Activated T-helper 1 cell treated with anti-CD3 and anti-CD28 coated beads, Interleukin-12 subunit alpha, Interleukin-12 subunit beta, Interleukin-2, Interleukin-4 antibody, amounts not matched to agents 30 ng/mL and 10 ng/mL and 1 ng/mL, durations not matched to agents 14 hours and 24 hours and 36 hours (primary cell): ENCODE measurements at regions not wholly inside any gene's neighbourhood (a gene's known extent, or its start where the extent isn't known, plus 50 kb on each side); places are given as distances from the start of the nearest gene placed in this dataset.

Source experiments
- DNase-seq: peaks from one replicate; pipeline ENCODE4 v3.0.0; 2021; ENCODE audit warnings: low spot score
- H3K27ac Mint-ChIP-seq: one replicate; pipeline ENCODE4 v1.8.0; 2021; ENCODE audit warnings: mild to moderate bottlenecking, mixed read lengths
- H3K27me3 Mint-ChIP-seq: one replicate; pipeline ENCODE4 v1.8.0; 2022; ENCODE audit warnings: mild to moderate bottlenecking, moderate library complexity, mixed read lengths; ENCODE audit not compliant: insufficient read depth
- H3K36me3 Mint-ChIP-seq: one replicate; pipeline ENCODE4 v1.8.0; 2021; ENCODE audit warnings: low read depth, mixed read lengths
- H3K4me1 Mint-ChIP-seq: one replicate; pipeline ENCODE4 v1.8.0; 2021; ENCODE audit warnings: low read depth, mixed read lengths
- H3K4me3 Mint-ChIP-seq: one replicate; pipeline ENCODE4 v1.8.0; 2021; ENCODE audit warnings: mild to moderate bottlenecking, moderate library complexity, mixed read lengths
- H3K9me3 Mint-ChIP-seq: one replicate; pipeline ENCODE4 v1.8.0; 2021; ENCODE audit warnings: mixed read lengths
- intact Hi-C: fragments of 100-400 bp; cut with micrococcal nuclease; formaldehyde crosslinking; loops from one replicate; pipeline ENCODE4 v1.15.1; 2024

- no peaks in the 10 kb centered on the region for H3K36me3 Mint-ChIP-seq
- H3K27ac Mint-ChIP-seq, result no peak overlapping the region
- intact Hi-C loops, result no loop called here
- no peaks in the 10 kb centered on the region for H3K4me1 Mint-ChIP-seq
- no peak for DNase-seq
- H3K4me3 Mint-ChIP-seq, result no peak overlapping the region
- H3K9me3 Mint-ChIP-seq, result no peaks in the 10 kb centered on the region
- no peaks in the 10 kb centered on the region for H3K27me3 Mint-ChIP-seq
These were observed 216.4 kb upstream of the PDGFD start for GRCh38 chr11:104380358-104380757.

GRCh38 chr11:104372111-104372510 lies 208.2 kb upstream of the PDGFD start:
- DNase-seq, result no peak
- intact Hi-C loops, result no loop called here
- H3K27ac Mint-ChIP-seq, result no peak overlapping the region
- H3K4me3 Mint-ChIP-seq, result no peak overlapping the region
- no peaks in the 10 kb centered on the region for H3K9me3 Mint-ChIP-seq
- H3K27me3 Mint-ChIP-seq, result no peaks in the 10 kb centered on the region
- no peaks in the 10 kb centered on the region for H3K4me1 Mint-ChIP-seq
- no peaks in the 10 kb centered on the region for H3K36me3 Mint-ChIP-seq

GRCh38 chr11:104370478-104370877 lies 206.5 kb upstream of the PDGFD start:
- intact Hi-C loops, result no loop called here
- H3K27ac Mint-ChIP-seq, result no peak overlapping the region
- H3K4me3 Mint-ChIP-seq, result no peak overlapping the region
- no peaks in the 10 kb centered on the region for H3K4me1 Mint-ChIP-seq
- H3K27me3 Mint-ChIP-seq, result no peaks in the 10 kb centered on the region
- DNase-seq, result no peak
- no peaks in the 10 kb centered on the region for H3K9me3 Mint-ChIP-seq
- H3K36me3 Mint-ChIP-seq, result no peaks in the 10 kb centered on the region

GRCh38 chr11:104369761-104370160 lies 205.8 kb upstream of the PDGFD start:
- no peaks in the 10 kb centered on the region for H3K4me1 Mint-ChIP-seq
- no peaks in the 10 kb centered on the region for H3K9me3 Mint-ChIP-seq
- intact Hi-C loops, result no loop called here
- no peaks in the 10 kb centered on the region for H3K27me3 Mint-ChIP-seq
- H3K27ac Mint-ChIP-seq, result no peak overlapping the region
- DNase-seq, result no peak
- no peaks in the 10 kb centered on the region for H3K36me3 Mint-ChIP-seq
- no peak overlapping the region for H3K4me3 Mint-ChIP-seq

- Mint-ChIP-seq H3K27ac (no peak overlapping the region), H3K4me1 (no peaks in the 10 kb centered on the region), H3K4me3 (no peak overlapping the region), H3K9me3 (no peaks in the 10 kb centered on the region), H3K27me3 (no peaks in the 10 kb centered on the region), H3K36me3 (no peaks in the 10 kb centered on the region)
- intact Hi-C loops, result no loop called here
- DNase-seq, result no peak
These were observed 202.4 kb upstream of the PDGFD start for GRCh38 chr11:104366321-104366734.

GRCh38 chr11:104365676-104366075 lies 201.7 kb upstream of the PDGFD start:
- intact Hi-C loops, result no loop called here
- no peak overlapping the region for H3K4me3 Mint-ChIP-seq
- H3K36me3 Mint-ChIP-seq, result no peaks in the 10 kb centered on the region
- H3K27ac Mint-ChIP-seq, result no peak overlapping the region
- no peaks in the 10 kb centered on the region for H3K4me1 Mint-ChIP-seq
- no peak for DNase-seq
- H3K27me3 Mint-ChIP-seq, result no peaks in the 10 kb centered on the region
- no peaks in the 10 kb centered on the region for H3K9me3 Mint-ChIP-seq

GRCh38 chr11:104361975-104362374 lies 198.0 kb upstream of the PDGFD start:
- Mint-ChIP-seq H3K4me3 (no peak overlapping the region), H3K27ac (no peak overlapping the region), H3K9me3 (no peaks in the 10 kb centered on the region), H3K27me3 (no peaks in the 10 kb centered on the region), H3K36me3 (no peaks in the 10 kb centered on the region), H3K4me1 (no peaks in the 10 kb centered on the region)
- intact Hi-C loops, result no loop called here
- no peak for DNase-seq

GRCh38 chr11:104352036-104352435 lies 188.1 kb upstream of the PDGFD start:
- H3K9me3 Mint-ChIP-seq, result peaks cover 7% of the 10 kb centered on the region
- no peaks in the 10 kb centered on the region for H3K27me3 Mint-ChIP-seq
- no peaks in the 10 kb centered on the region for H3K4me1 Mint-ChIP-seq
- intact Hi-C loops, result no loop called here
- no peak overlapping the region for H3K4me3 Mint-ChIP-seq
- DNase-seq, result no peak
- no peak overlapping the region for H3K27ac Mint-ChIP-seq
- H3K36me3 Mint-ChIP-seq, result no peaks in the 10 kb centered on the region

- Mint-ChIP-seq H3K4me1 (no peaks in the 10 kb centered on the region), H3K27me3 (no peaks in the 10 kb centered on the region), H3K36me3 (no peaks in the 10 kb centered on the region), H3K4me3 (no peak overlapping the region), H3K9me3 (no peaks in the 10 kb centered on the region), H3K27ac (no peak overlapping the region)
- intact Hi-C loops, result no loop called here
- DNase-seq, result no peak
These were observed 179.6 kb upstream of the PDGFD start for GRCh38 chr11:104343578-104343977.

- DNase-seq, result no peak
- no peak overlapping the region for H3K4me3 Mint-ChIP-seq
- intact Hi-C loops, result no loop called here
These were observed 176.6 kb upstream of the PDGFD start for GRCh38 chr11:104340590-104340989.

GRCh38 chr11:104339380-104339831 lies 175.5 kb upstream of the PDGFD start:
- Mint-ChIP-seq H3K4me1 (no peaks in the 10 kb centered on the region), H3K27ac (no peak overlapping the region), H3K27me3 (peaks cover 3% of the 10 kb centered on the region), H3K36me3 (no peaks in the 10 kb centered on the region), H3K4me3 (no peak overlapping the region), H3K9me3 (no peaks in the 10 kb centered on the region)
- DNase-seq, result no peak
- intact Hi-C loops, result no loop called here

More at GRCh38 chr11:104340590-104340989, 176.6 kb upstream of the PDGFD start:
- Mint-ChIP-seq H3K4me1 (no peaks in the 10 kb centered on the region), H3K27me3 (peaks cover 3% of the 10 kb centered on the region), H3K36me3 (no peaks in the 10 kb centered on the region), H3K9me3 (no peaks in the 10 kb centered on the region), H3K27ac (no peak overlapping the region)

- Mint-ChIP-seq H3K4me1 (no peaks in the 10 kb centered on the region), H3K9me3 (no peaks in the 10 kb centered on the region), H3K27ac (no peak overlapping the region), H3K36me3 (no peaks in the 10 kb centered on the region), H3K4me3 (no peak overlapping the region), H3K27me3 (peaks cover 3% of the 10 kb centered on the region)
- intact Hi-C loops, result no loop called here
- no peak for DNase-seq
These were observed 174.2 kb upstream of the PDGFD start for GRCh38 chr11:104338186-104338585.

- Mint-ChIP-seq H3K36me3 (no peaks in the 10 kb centered on the region), H3K9me3 (no peaks in the 10 kb centered on the region), H3K4me3 (no peak overlapping the region), H3K27me3 (peaks cover 3% of the 10 kb centered on the region), H3K4me1 (no peaks in the 10 kb centered on the region), H3K27ac (no peak overlapping the region)
- no peak for DNase-seq
- intact Hi-C loops, result no loop called here
These were observed 173.3 kb upstream of the PDGFD start for GRCh38 chr11:104337273-104337672.

- intact Hi-C loops, result loop anchor here (5.0 kb wide), 1 partner anchor 652 kb away; no protein-coding TSS in a partner anchor
- H3K4me1 Mint-ChIP-seq, result no peaks in the 10 kb centered on the region
- no peaks in the 10 kb centered on the region for H3K9me3 Mint-ChIP-seq
- H3K36me3 Mint-ChIP-seq, result no peaks in the 10 kb centered on the region
- peaks cover 3% of the 10 kb centered on the region for H3K27me3 Mint-ChIP-seq
- no peak overlapping the region for H3K4me3 Mint-ChIP-seq
- no peak for DNase-seq
- no peak overlapping the region for H3K27ac Mint-ChIP-seq
These were observed 170.0 kb upstream of the PDGFD start for GRCh38 chr11:104333977-104334376.
